Suprapubic skin (tissue), 3 donors: ENCODE measurements at regions not wholly inside any gene's neighbourhood (a gene's known extent, or its start where the extent isn't known, plus 50 kb on each side); places are given as distances from the start of the nearest gene placed in this dataset.

Experiments
- POLR2AphosphoS5 ChIP-seq, 3 donors: sonication (generic); formaldehyde crosslinking; IDR thresholded peaks; one replicate each; pipeline ENCODE4 v1.6.1; 2017; ENCODE audit warnings: antibody characterized with exemption in 3 of 3
- TF ChIP-seq, protein P1 (sequence below), 2 donors: fragments of 200-600 bp in 1 of 2; fragments of 450-650 bp in 1 of 2; sonication (generic) in 1 of 2; IDR thresholded peaks; one replicate each; pipeline ENCODE4 v1.5.1; 2016 to 2019; ENCODE audit warnings: antibody characterized with exemption in 2 of 2, mild to moderate bottlenecking in 1 of 2, moderate library complexity in 1 of 2

DNA sequence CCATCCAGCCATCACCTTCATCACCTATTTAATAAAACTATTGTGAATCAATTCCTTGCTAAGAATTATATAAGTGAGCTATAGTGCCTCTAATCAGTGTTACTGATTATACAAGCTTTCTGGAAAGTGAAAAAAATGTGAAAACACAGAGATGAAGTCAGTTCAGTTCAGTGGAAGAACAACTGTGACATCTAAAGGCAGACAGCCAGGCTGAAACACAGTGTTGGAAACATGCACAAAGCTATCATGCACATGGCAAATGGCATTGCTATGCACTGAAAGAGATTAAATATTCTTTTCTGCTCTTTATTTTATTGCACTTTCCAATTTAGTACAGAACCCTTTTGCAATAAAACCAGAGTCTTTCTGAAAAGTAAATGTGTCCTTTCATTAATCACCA is 294.0 kb downstream of the RBM26 start:
- no peak for TF ChIP-seq POLR2AphosphoS5 (IDR thresholded peaks at IDR 0.05)
- TF ChIP-seq, protein P1, sequence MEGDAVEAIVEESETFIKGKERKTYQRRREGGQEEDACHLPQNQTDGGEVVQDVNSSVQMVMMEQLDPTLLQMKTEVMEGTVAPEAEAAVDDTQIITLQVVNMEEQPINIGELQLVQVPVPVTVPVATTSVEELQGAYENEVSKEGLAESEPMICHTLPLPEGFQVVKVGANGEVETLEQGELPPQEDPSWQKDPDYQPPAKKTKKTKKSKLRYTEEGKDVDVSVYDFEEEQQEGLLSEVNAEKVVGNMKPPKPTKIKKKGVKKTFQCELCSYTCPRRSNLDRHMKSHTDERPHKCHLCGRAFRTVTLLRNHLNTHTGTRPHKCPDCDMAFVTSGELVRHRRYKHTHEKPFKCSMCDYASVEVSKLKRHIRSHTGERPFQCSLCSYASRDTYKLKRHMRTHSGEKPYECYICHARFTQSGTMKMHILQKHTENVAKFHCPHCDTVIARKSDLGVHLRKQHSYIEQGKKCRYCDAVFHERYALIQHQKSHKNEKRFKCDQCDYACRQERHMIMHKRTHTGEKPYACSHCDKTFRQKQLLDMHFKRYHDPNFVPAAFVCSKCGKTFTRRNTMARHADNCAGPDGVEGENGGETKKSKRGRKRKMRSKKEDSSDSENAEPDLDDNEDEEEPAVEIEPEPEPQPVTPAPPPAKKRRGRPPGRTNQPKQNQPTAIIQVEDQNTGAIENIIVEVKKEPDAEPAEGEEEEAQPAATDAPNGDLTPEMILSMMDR (IDR thresholded peaks at IDR 0.05) = no peak
